ENCODE measurements at regions not wholly inside any gene's neighbourhood (a gene's known extent, or its start where the extent isn't known, plus 50 kb on each side); places are given as distances from the start of the nearest gene placed in this dataset.

- DNase-seq = no peak
Measured at GRCh38 chr3:148187296-148187695, 510.4 kb upstream of the AGTR1 start.

- DNase-seq = no peak
Measured at GRCh38 chr3:148190441-148190990, 507.2 kb upstream of the AGTR1 start.

DNA sequence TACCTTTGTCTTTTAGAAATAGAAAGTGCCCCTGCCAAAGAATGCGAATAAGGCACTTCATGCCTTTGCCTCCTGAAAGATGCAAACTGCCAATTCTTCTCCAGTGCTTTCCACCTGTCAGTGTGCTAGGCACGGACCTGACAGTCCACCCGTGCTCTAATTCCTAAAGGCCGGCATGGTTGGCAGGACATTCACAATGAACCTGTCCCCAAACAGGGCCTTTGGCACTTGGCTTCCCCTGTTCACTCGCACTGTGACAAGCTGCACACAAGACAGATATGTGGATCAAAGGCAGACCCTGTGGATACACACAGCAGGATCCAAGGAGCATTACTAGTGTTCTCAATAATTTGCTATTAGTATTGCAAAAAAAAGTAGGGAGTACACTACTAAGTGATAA is 505.7 kb upstream of the AGTR1 start:
- no peak for DNase-seq

GRCh38 chr3:148197061-148197460 is 500.6 kb upstream of the AGTR1 start:
- DNase-seq = no peak

GRCh38 chr3:148202386-148202785 is 495.3 kb upstream of the AGTR1 start:
- no peak for DNase-seq

DNA sequence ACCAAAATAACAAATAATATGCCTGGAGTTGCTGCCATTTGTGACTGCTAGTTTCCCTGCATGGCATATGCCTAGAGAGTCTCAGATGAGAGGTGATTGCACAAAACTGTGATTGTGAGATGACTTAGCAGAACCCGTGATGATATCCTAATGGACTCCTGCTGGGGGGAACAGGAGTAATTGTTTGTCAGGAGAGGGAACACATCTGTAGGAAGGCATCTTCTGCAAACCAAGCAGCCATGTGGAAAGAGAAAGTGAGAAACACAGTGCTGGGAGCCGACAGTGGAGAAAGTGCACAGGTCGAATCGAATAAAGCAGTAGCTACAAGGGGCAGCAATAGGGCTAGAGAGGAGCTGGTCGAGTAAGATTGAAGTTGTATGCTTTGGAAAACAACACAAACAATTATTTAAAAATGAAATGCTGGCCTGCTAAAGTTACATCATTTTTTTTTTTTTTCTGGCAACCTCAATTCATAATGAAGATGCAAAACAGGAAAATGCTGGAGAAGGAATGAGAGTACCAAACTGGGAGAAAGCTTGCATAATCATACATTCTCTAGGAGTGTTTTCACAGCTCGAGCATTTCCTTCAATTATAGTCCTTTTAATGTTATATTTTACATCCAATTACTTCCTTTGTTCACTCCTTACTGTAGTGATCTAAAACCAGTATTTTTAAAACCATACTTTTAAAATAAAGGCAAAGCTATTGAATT is 494.2 kb upstream of the AGTR1 start:
- DNase-seq = no peak

DNA sequence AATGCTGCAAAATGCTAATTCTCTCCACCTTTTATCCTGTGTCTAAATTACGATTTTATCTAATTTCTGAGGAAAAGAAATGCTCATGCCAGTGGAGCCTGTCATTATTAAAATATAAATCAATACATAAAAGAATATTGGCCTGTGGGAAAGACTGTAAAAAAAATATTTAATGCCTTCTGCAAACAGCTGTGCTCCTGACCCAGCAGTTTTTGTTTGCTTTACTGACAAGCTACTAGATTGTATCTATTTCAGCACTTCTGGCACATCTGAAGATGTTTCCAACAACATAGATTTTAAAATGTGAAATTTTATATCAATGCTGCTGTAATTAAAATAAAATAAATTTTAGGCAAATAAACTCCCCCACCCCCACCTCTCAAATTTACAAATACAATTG is 493.6 kb upstream of the AGTR1 start:
- DNase-seq = no peak

GRCh38 chr3:148205977-148206376 is 491.7 kb upstream of the AGTR1 start:
- no peak for DNase-seq

DNA sequence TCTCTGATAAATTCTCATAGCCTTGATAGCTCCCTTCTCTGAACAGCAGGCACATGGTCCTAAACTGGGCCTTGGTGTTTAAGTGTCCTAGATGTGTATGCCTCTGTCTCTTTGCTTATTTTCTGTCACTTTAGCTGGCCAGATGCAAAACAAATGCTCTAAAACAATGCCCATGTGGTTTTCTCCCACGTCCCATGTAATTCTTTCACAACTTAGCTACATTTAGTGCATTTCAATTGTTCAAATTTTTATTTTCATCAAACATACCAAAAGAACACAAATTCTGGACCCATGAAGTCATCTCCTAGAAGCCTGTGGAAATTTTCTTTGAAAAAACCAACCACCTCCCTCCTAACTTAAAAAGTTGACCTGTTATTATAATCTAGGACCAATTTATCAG is 491.3 kb upstream of the AGTR1 start:
- no peak for DNase-seq

DNA sequence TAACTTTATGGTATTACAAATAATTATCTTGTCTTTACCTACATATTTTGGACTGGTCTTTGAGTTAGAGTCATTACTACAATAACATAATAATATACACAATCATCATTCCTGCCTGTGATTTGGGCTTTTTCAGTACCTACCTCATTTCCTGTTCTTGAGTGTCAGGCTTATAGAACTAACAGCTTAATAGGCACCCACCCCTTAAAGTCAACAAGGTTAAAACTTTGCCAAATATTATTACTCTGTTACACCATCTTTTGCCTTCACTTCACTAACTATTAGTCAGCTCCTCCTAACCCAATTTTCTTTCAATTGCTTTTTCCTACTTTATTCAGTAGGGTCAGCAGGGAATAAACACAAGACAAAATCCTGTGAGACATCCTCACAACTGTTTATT is 488.7 kb upstream of the AGTR1 start:
- DNase-seq = no peak

- DNase-seq = no peak
Measured at GRCh38 chr3:148211725-148212124, 486.0 kb upstream of the AGTR1 start.

DNA sequence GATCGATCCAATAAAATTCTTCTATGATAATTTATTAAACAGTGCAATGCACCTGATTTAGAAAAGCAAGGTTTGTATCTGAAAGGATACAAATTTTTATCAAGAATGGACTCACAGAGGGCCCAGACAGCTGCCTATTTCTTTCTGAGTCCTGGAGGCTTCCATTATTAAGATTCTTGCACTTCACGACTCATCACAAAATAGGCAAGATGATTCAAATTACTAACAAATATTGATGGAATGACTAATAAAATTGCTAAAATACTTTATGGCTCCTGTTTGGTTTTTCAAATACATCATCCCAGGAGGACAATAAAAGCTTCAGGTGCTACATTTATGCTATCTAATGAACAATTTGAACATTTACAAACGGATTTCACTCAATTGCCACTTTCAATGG is 483.0 kb upstream of the AGTR1 start:
- DNase-seq = no peak

DNA sequence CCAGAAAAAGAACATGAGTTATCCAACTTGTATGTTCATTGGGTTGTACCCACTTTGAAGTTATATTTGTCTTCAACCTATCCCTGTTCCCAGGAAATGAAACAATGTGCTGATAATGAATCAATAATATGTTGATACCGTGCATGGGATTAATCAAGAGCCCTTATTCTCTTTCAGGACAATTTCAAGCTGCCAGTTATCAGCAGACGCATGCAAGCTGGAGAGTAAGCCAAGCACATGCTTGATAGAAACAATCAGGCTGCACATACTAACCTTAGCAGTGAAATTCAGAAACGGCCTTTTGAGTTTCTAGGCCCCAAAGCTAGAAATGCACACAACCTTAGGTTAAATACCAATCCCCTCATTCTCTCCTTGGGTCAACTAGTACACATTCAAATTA is 480.4 kb upstream of the AGTR1 start:
- DNase-seq = no peak

- no peak for DNase-seq
Measured at GRCh38 chr3:148218222-148218621, 479.5 kb upstream of the AGTR1 start.

- DNase-seq = no peak
Measured at GRCh38 chr3:148219999-148220398, 477.7 kb upstream of the AGTR1 start.

DNA sequence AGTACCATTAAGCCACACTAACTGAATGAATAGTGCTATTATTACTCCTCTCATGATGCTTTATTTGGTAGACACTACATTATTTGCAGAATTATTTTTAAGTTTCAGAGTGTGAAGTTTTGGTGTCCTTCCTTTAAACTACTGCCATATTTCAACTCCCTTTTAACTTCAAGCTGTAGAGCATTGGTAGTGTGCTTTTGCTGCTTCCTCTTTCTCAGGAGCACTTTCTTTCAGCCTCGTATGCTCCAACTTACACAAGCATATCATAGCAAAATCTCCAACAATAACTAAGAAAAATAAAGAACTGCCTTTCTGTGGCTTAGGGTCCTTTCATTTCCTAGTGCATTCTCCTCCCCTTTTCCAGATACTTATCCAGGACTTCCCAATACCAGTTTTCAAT is 476.4 kb upstream of the AGTR1 start:
- DNase-seq = no peak

DNA sequence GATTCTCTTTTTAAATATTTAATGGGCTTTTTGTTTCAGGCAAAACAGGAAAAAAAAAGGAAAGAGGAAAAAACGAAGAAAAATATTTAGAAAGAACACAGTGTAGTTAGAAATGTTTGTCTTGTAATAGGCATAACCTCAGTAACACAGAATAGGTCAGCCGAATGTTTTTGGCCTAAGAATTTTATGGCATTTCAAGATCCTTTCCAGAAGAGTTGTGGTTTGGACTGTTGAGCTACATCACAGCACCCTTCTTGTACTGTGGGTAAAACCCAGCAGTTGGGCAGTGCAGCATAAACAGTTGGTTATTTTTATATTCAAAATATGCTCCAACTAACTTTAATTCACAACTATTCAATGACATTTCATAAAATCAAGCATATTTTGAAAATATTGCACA is 474.4 kb upstream of the AGTR1 start:
- DNase-seq = no peak

DNA sequence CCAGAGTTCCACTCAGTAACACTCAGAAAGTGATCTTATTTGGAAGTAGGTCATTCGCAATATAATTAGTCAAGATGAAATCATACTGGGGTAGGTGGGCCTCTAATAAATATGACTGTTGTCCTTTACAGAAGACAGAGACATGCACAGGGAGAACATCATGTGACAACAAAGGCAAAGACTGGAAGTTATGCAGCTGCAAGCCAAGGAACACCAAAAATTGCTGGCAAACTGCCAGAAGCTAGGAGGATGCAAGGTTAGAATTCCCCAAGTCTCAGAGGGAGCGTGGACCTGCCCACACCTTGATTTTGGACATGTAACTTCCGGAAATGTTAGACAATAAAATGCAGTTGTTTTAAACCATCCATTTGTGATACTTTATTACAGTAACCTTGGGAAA is 471.5 kb upstream of the AGTR1 start:
- no peak for DNase-seq

GRCh38 chr3:148227534-148227933 is 470.2 kb upstream of the AGTR1 start:
- DNase-seq = no peak

DNA sequence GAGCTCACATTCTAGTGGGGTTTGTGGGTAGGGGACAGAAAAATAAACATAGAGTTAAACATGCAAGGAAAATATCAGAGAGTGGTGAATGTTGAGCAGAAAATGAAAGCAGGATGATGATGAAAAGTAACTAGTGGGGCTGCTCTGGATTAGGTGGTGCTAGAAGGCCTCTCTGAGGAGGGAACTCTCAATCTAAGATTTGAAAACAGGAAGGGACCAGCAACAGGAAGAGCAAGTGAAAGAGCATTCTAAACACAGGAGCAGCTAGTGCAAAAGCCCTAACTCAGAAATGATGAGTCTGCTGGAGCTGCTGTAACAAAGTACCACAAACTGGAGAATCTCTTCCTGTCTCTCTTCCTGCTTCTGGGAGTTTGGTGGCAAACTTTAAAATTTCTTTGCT is 468.6 kb upstream of the AGTR1 start:
- DNase-seq = no peak

DNA sequence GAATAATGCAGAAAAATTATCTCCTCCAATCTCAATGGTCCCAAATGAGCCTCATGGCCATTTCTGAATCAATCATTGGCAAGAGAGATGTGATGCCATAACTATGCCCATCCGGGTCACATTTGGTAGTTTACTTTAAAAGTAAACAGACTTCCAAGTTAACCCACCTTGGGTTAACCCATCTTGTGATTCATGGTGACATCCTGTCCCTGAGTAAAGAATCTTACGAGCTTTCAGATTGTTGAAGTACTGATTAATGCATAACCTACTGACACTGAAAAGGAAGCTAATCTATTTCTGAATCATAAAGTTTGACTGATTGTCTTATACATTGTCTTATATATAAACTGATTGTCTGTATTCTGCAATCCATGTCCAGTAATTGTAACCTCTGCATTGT is 467.2 kb upstream of the AGTR1 start:
- DNase-seq = no peak

DNA sequence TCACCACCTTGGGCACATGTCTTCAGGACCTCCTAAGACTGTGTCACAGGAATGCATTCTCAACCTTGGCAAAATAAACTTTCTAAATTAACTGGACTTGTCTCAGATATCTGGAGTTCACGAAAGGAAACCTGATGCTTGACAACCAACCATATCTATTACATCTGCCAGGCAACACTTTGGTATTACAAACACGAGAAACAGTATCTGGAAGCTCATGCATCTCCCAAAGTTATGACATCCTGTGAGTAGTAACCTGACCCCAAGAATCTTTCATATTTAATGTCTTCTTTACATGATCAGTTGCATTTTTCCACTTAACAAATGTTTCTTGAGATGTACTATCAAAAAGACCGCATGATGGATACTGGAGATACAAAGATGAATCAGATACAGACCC is 465.3 kb upstream of the AGTR1 start:
- no peak for DNase-seq

- no peak for DNase-seq
Measured at GRCh38 chr3:148233403-148233802, 464.3 kb upstream of the AGTR1 start.

- no peak for DNase-seq
Measured at GRCh38 chr3:148234536-148234935, 463.2 kb upstream of the AGTR1 start.

DNA sequence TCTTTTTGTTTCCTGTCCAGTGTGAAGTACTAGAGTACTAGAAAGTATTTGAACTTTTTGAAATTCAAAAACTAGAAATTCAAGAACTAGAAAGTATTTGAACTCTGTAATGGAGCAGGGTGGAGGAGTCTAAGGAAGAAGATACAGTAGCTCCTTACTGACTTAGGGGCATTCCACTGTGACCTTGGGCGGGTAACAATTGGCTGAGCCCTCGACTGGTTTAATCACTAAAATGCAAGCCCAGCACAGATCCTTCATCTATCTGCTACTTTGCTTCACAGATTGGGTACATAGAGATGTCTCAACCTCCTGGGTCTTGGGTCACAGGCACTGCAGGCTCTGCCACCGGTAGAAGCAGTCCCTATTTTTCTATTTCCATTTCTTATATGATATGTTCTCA is 462.1 kb upstream of the AGTR1 start:
- no peak for DNase-seq

All from NCI-H774 (cell line).